HL-60 (cell line): ENCODE measurements at regions not wholly inside any gene's neighbourhood (a gene's known extent, or its start where the extent isn't known, plus 50 kb on each side); places are given as distances from the start of the nearest gene placed in this dataset.
"Not testable (repeated sequence)": the region's sequence is repeated elsewhere in the genome, so short reads cannot be mapped to it uniquely, and the experiment has no call there.

Experiments used
- DNase-seq, 2 experiments: peaks; one replicate each; pipeline ENCODE4 v3.0.0-alpha.2; 2010 to 2020; ENCODE audit warnings: low read depth in 1 of 2, low spot score in 1 of 2
- H3K27ac ChIP-seq: fragments of 250-450 bp; sonication (Bioruptor Pico); replicated peaks from 2 replicates; pipeline ENCODE4 v1.5.1; 2020; ENCODE audit warnings: mild to moderate bottlenecking, moderate library complexity
- H3K27me3 ChIP-seq: fragments of 250-450 bp; sonication (Bioruptor Pico); 2 replicates; pipeline ENCODE4 v1.5.1; 2021; ENCODE audit warnings: mild to moderate bottlenecking, moderate library complexity; ENCODE audit not compliant: insufficient read depth, poor library complexity, severe bottlenecking
- H3K4me3 ChIP-seq: replicated peaks from 2 replicates; pipeline ENCODE4 v1.5.1; 2011; ENCODE audit warnings: mild to moderate bottlenecking, control low read depth, low read length; ENCODE audit not compliant: insufficient read depth
- CTCF ChIP-seq: IDR thresholded peaks from one replicate; pipeline ENCODE4 v1.5.1; 2011; ENCODE audit warnings: low read length, control low read depth, inconsistent platforms; ENCODE audit not compliant: insufficient read depth
- GABPA ChIP-seq: IDR thresholded peaks from 2 replicates; pipeline ENCODE4 v1.6.1; 2012; ENCODE audit warnings: low read depth
- POLR2AphosphoS5 ChIP-seq: IDR thresholded peaks from 2 replicates; pipeline ENCODE4 v1.6.1; 2012; ENCODE audit warnings: low read depth
- REST ChIP-seq: IDR thresholded peaks from 2 replicates; pipeline ENCODE4 v1.6.1; 2012; ENCODE audit warnings: low read depth; ENCODE audit not compliant: insufficient replicate concordance
- SPI1 ChIP-seq: IDR thresholded peaks from 2 replicates; pipeline ENCODE4 v1.6.1; 2012; ENCODE audit warnings: low read depth, mild to moderate bottlenecking, borderline replicate concordance

- no peak for DNase-seq
- no peak for TF ChIP-seq POLR2AphosphoS5
- H3K4me3 ChIP-seq: no peak overlapping the region
- no peaks in the 10 kb centered on the region for H3K27me3 ChIP-seq
- no peak overlapping the region for H3K27ac ChIP-seq
Measured at GRCh38 chr6:85362652-85363310, 87.1 kb upstream of the NT5E start.

- Histone ChIP-seq H3K4me3 (no peak overlapping the region), H3K27ac (no peak overlapping the region), H3K27me3 (no peaks in the 10 kb centered on the region)
- TF ChIP-seq CTCF (no peak), SPI1 (no peak), GABPA (no peak), REST (no peak), POLR2AphosphoS5 (no peak)
- DNase-seq: no peak
Measured at GRCh38 chr6:85361643-85362014, 88.3 kb upstream of the NT5E start.

- no peak for TF ChIP-seq GABPA
- TF ChIP-seq CTCF: no peak
- TF ChIP-seq SPI1: no peak
- TF ChIP-seq POLR2AphosphoS5: no peak
- TF ChIP-seq REST: no peak
- H3K27ac ChIP-seq: no peak overlapping the region
- DNase-seq: no peak
- no peaks in the 10 kb centered on the region for H3K27me3 ChIP-seq
- no peak overlapping the region for H3K4me3 ChIP-seq
Measured at GRCh38 chr6:85360794-85361642, 88.9 kb upstream of the NT5E start.

GRCh38 chr6:85357651-85358050 lies 92.2 kb upstream of the NT5E start:
- Histone ChIP-seq H3K27me3 (no peaks in the 10 kb centered on the region), H3K27ac (no peak overlapping the region), H3K4me3 (no peak overlapping the region)
- DNase-seq: no peak
- TF ChIP-seq SPI1: no peak
- TF ChIP-seq CTCF: no peak
- no peak for TF ChIP-seq GABPA
- TF ChIP-seq REST: no peak
- no peak for TF ChIP-seq POLR2AphosphoS5

- not testable (repeated sequence) for H3K27ac ChIP-seq, H3K27me3 ChIP-seq, DNase-seq, H3K4me3 ChIP-seq
Measured at GRCh38 chr6:85356743-85357142, 93.1 kb upstream of the NT5E start.
